Fibroblast of upper back skin (primary cell): ENCODE measurements at regions not wholly inside any gene's neighbourhood (a gene's known extent, or its start where the extent isn't known, plus 50 kb on each side); places are given as distances from the start of the nearest gene placed in this dataset.

Experiments
- DNase-seq: peaks from one replicate; pipeline ENCODE4 v3.0.0-alpha.2; 2013

- no peak for DNase-seq
These were observed 55.6 kb upstream of the ZDHHC17 start for GRCh38 chr12:76708296-76708695.

- DNase-seq, result peak; percentile 60
These were observed 52.7 kb upstream of the ZDHHC17 start for GRCh38 chr12:76711241-76711640.

GRCh38 chr12:76713130-76713529 lies 50.8 kb upstream of the ZDHHC17 start:
- DNase-seq, result peak; percentile 27

- DNase-seq, result no peak
These were observed 49.9 kb upstream of the ZDHHC17 start for GRCh38 chr12:76713986-76714385.
